WTC11 (cell line): ENCODE measurements at regions not wholly inside any gene's neighbourhood (a gene's known extent, or its start where the extent isn't known, plus 50 kb on each side); places are given as distances from the start of the nearest gene placed in this dataset.

Experiments
- ATAC-seq: fragments of 200-7000 bp; cut with Tn5 transposase; 2 replicates; pipeline ENCODE4 v1.10.0; 2021; ENCODE audit warnings: mild to moderate bottlenecking, moderate library complexity
- CTCF ChIA-PET: fragments of 300-600 bp; sonication (Branson Sonifier 250); formaldehyde crosslinking; loops from one replicate; lab custom pipeline; 2021; ENCODE audit warnings: antibody characterized with exemption; lab: Charles Lee
- POLR2A ChIA-PET: fragments of 350-600 bp; sonication (Branson Sonifier 250); formaldehyde crosslinking; loops from one replicate; lab custom pipeline; 2021; ENCODE audit warnings: antibody characterized with exemption; lab: Charles Lee
- DNase-seq: peaks from one replicate; pipeline ENCODE4 v3.0.0; 2021; ENCODE audit warnings: low spot score
- H3K27ac Mint-ChIP-seq: 2 replicates; pipeline ENCODE4 v1.8.0; 2021; ENCODE audit warnings: mixed read lengths
- H3K27me3 Mint-ChIP-seq: 2 replicates; pipeline ENCODE4 v1.8.0; 2021; ENCODE audit warnings: low read depth, mild to moderate bottlenecking, moderate library complexity, mixed read lengths
- H3K36me3 Mint-ChIP-seq: 2 replicates; pipeline ENCODE4 v1.8.0; 2021; ENCODE audit warnings: mixed read lengths
- H3K4me1 Mint-ChIP-seq: 2 replicates; pipeline ENCODE4 v1.8.0; 2022; ENCODE audit warnings: mixed read lengths
- H3K4me3 Mint-ChIP-seq: 2 replicates; pipeline ENCODE4 v1.8.0; 2021; ENCODE audit warnings: mild to moderate bottlenecking, moderate library complexity, mixed read lengths
- H3K9me3 Mint-ChIP-seq: 2 replicates; pipeline ENCODE4 v1.8.0; 2021; ENCODE audit warnings: mixed read lengths
- AFF4 ChIP-seq: sonication (generic); formaldehyde crosslinking; IDR thresholded peaks from 2 replicates; pipeline ENCODE4 v1.8.1; 2023; ENCODE audit warnings: mild to moderate bottlenecking, missing genetic modification reagents, borderline replicate concordance
- E2F4 ChIP-seq: sonication (generic); formaldehyde crosslinking; IDR thresholded peaks from 2 replicates; pipeline ENCODE4 v1.8.1; 2022; ENCODE audit warnings: low read depth, mild to moderate bottlenecking, moderate library complexity, missing genetic modification reagents, borderline replicate concordance
- E2F5 ChIP-seq: sonication (generic); formaldehyde crosslinking; IDR thresholded peaks from 2 replicates; pipeline ENCODE4 v1.8.1; 2022; ENCODE audit warnings: mild to moderate bottlenecking, moderate library complexity, missing genetic modification reagents
- EMX1 ChIP-seq: fragments of 250-450 bp; sonication (Bioruptor Pico); IDR thresholded peaks from 2 replicates; pipeline ENCODE4 v1.8.0; 2021; ENCODE audit warnings: mild to moderate bottlenecking
- ESRRA ChIP-seq: sonication (generic); formaldehyde crosslinking; IDR thresholded peaks from 2 replicates; pipeline ENCODE4 v1.8.1; 2022; ENCODE audit warnings: mild to moderate bottlenecking, missing genetic modification reagents, borderline replicate concordance
- FOXP1 ChIP-seq: sonication (generic); formaldehyde crosslinking; IDR thresholded peaks from 2 replicates; pipeline ENCODE4 v1.8.0; 2022; ENCODE audit warnings: missing genetic modification reagents, mild to moderate bottlenecking, moderate library complexity, borderline replicate concordance
- IRF1 ChIP-seq: sonication (generic); formaldehyde crosslinking; IDR thresholded peaks from 2 replicates; pipeline ENCODE4 v1.8.0; 2023; ENCODE audit warnings: missing genetic modification reagents
- JAZF1 ChIP-seq: fragments of 250-450 bp; sonication (Bioruptor Pico); IDR thresholded peaks from 2 replicates; pipeline ENCODE4 v1.9.0; 2021; ENCODE audit warnings: moderate library complexity, mild to moderate bottlenecking, inconsistent platforms
- MLX ChIP-seq: sonication (generic); formaldehyde crosslinking; IDR thresholded peaks from 2 replicates; pipeline ENCODE4 v1.8.1; 2023; ENCODE audit warnings: mild to moderate bottlenecking, missing genetic modification reagents, moderate library complexity
- NFATC4 ChIP-seq: fragments of 250-450 bp; sonication (Bioruptor Pico); IDR thresholded peaks from 2 replicates; pipeline ENCODE4 v1.9.0; 2021; ENCODE audit warnings: mild to moderate bottlenecking
- NFE2L1 ChIP-seq: sonication (generic); formaldehyde crosslinking; IDR thresholded peaks from 2 replicates; pipeline ENCODE4 v1.8.1; 2023; ENCODE audit warnings: missing genetic modification reagents
- NR3C1 ChIP-seq: sonication (generic); formaldehyde crosslinking; conservative IDR thresholded peaks from 2 replicates; pipeline ENCODE4 v1.8.1; 2023; ENCODE audit warnings: low read depth, mild to moderate bottlenecking, missing genetic modification reagents
- PREB ChIP-seq: sonication (generic); formaldehyde crosslinking; IDR thresholded peaks from 2 replicates; pipeline ENCODE4 v1.8.1; 2022; ENCODE audit warnings: mild to moderate bottlenecking, missing genetic modification reagents, moderate library complexity, borderline replicate concordance
- PRRX2 ChIP-seq: fragments of 250-450 bp; sonication (Bioruptor Pico); IDR thresholded peaks from 2 replicates; pipeline ENCODE4 v1.8.0; 2021; ENCODE audit warnings: mild to moderate bottlenecking
- SMAD4 ChIP-seq: sonication (generic); formaldehyde crosslinking; IDR thresholded peaks from 2 replicates; pipeline ENCODE4 v1.8.0; 2022; ENCODE audit warnings: mild to moderate bottlenecking, missing genetic modification reagents
- TP53 ChIP-seq: sonication (generic); formaldehyde crosslinking; IDR thresholded peaks from 2 replicates; pipeline ENCODE4 v1.8.1; 2023; ENCODE audit warnings: mild to moderate bottlenecking, missing genetic modification reagents
- ZNF423 ChIP-seq: fragments of 250-450 bp; sonication (Bioruptor Pico); IDR thresholded peaks from 2 replicates; pipeline ENCODE4 v2.1.2; 2022; ENCODE audit warnings: mild to moderate bottlenecking, moderate library complexity

GRCh38 chr3:135898774-135899173, 66.8 kb upstream of the PPP2R3A start:
- TF ChIP-seq AFF4, result no peak
- no peak for TF ChIP-seq TP53 (CRISPR knock-in tag)
- TF ChIP-seq NFE2L1 (CRISPR knock-in tag), result no peak
- no peak for TF ChIP-seq JAZF1 (CRISPR knock-in tag)
- TF ChIP-seq E2F4 (CRISPR knock-in tag), result no peak
- no peak for TF ChIP-seq FOXP1 (CRISPR knock-in tag)
- TF ChIP-seq NR3C1 (CRISPR knock-in tag), result no peak
- TF ChIP-seq ZNF423, result no peak
- no peak for TF ChIP-seq MLX (CRISPR knock-in tag)
- no peak for TF ChIP-seq SMAD4 (CRISPR knock-in tag)
- no peak for TF ChIP-seq IRF1
- no peak for TF ChIP-seq PREB (CRISPR knock-in tag)
- no peak for TF ChIP-seq EMX1 (CRISPR knock-in tag)
- TF ChIP-seq E2F5, result no peak
- no peak for TF ChIP-seq ESRRA

DNA sequence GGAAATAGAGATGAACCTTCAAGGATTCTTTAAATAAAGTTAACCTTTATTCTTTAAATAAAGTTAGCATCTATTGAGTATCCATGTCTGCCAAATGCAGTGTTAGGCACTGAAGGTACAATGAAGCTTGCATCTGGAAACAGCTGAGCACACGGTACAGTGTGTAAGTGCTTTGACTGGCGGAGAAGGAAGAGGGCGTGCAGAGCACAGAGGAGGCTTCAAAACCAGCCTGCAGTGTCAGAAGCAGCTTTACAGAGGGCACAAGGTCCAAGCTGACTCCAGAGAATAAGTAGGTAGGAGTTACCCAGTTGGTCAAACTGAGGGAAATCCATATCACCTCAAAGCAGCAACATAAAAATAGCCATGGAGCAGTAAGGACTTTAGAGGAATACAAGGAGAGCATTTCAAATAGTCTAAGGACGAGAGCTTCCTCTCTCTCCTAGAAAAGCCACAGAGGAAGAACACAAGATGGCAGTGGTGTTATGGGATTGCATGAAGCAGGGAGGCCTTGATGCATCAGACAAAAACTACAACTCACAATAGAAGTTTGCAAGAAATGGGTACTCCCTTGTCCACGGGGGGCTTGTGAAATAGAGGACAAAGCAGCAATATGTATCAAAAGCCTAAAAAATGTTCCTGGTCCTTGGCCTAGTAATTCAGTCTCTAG, 60.3 kb upstream of the PPP2R3A start:
- ATAC-seq (peak; percentile 82), DNase-seq (no peak)
- no peaks in the 10 kb centered on the region; the same call in 1 of the 2 replicates for H3K27me3 Mint-ChIP-seq
- peaks cover 17% of the 10 kb centered on the region for H3K4me1 Mint-ChIP-seq
- CTCF ChIA-PET, result interaction anchor here (0.7 to 6.0 kb wide), 9 partner anchors 61 to 168 kb away, joined by 3 to 95 read pairs (median 4); partner anchors contain the start of gene PPP2R3A
- POLR2A ChIA-PET, result no interaction called here
- TF ChIP-seq E2F5, result no peak
- no peak for TF ChIP-seq PRRX2 (CRISPR knock-in tag)
- no peak for TF ChIP-seq NFATC4 (CRISPR knock-in tag)
- peaks cover 23% of the 10 kb centered on the region for H3K9me3 Mint-ChIP-seq
- H3K36me3 Mint-ChIP-seq, result peaks cover 6% of the 10 kb centered on the region; the same call in 1 of the 2 replicates
- H3K4me3 Mint-ChIP-seq, result no peak overlapping the region
- peak overlapping the region; percentile 29; the same call in 1 of the 2 replicates for H3K27ac Mint-ChIP-seq

More at GRCh38 chr3:135898774-135899173, 66.8 kb upstream of the PPP2R3A start:
- DNase-seq (no peak), ATAC-seq (no peak)
- H3K9me3 Mint-ChIP-seq, result peaks cover 23% of the 10 kb centered on the region
- no peaks in the 10 kb centered on the region for H3K27me3 Mint-ChIP-seq
- peaks cover 10% of the 10 kb centered on the region for H3K4me1 Mint-ChIP-seq
- ChIA-PET POLR2A (no interaction called here), CTCF (interaction anchor here (1.3 to 3.0 kb wide), 3 partner anchors 144 to 162 kb away, joined by 4 to 24 read pairs (median 16); no protein-coding TSS in a partner anchor)
- H3K27ac Mint-ChIP-seq, result no peak overlapping the region
- no peak overlapping the region for H3K4me3 Mint-ChIP-seq
- peaks cover 6% of the 10 kb centered on the region; the same call in 1 of the 2 replicates for H3K36me3 Mint-ChIP-seq
